ENCODE measurements at regions not wholly inside any gene's neighbourhood (a gene's known extent, or its start where the extent isn't known, plus 50 kb on each side); places are given as distances from the start of the nearest gene placed in this dataset.

GRCh38 chr4:146124023-146124680 is 51.4 kb upstream of the LSM6 start:
- DNase-seq (ENCODE audit: low read depth), result no peak
- no peak for TF ChIP-seq MAX (IDR thresholded peaks at IDR 0.05; ENCODE audit: low read depth, low read length)
- no peak for TF ChIP-seq MYC (IDR thresholded peaks at IDR 0.05; ENCODE audit: low read depth, low read length)
- TF ChIP-seq CTCF (IDR thresholded peaks at IDR 0.05; ENCODE audit: low read depth, low read length), result no peak
- no peak for TF ChIP-seq POLR2A (IDR thresholded peaks at IDR 0.05; ENCODE audit: extremely low read depth, insufficient read length)
- no peak overlapping the region for H3K4me3 ChIP-seq (ENCODE audit: low read depth, low read length)

GRCh38 chr4:146123231-146123630 is 52.3 kb upstream of the LSM6 start:
- no peak overlapping the region for H3K4me3 ChIP-seq (ENCODE audit: low read depth, low read length)
- no peak for TF ChIP-seq MAX (IDR thresholded peaks at IDR 0.05; ENCODE audit: low read depth, low read length)
- no peak for TF ChIP-seq POLR2A (IDR thresholded peaks at IDR 0.05; ENCODE audit: extremely low read depth, insufficient read length)
- no peak for TF ChIP-seq CTCF (IDR thresholded peaks at IDR 0.05; ENCODE audit: low read depth, low read length)
- TF ChIP-seq MYC (IDR thresholded peaks at IDR 0.05; ENCODE audit: low read depth, low read length), result no peak
- DNase-seq (ENCODE audit: low read depth), result no peak

GRCh38 chr4:146122398-146122797 is 53.1 kb upstream of the LSM6 start:
- no peak for TF ChIP-seq POLR2A (IDR thresholded peaks at IDR 0.05; ENCODE audit: extremely low read depth, insufficient read length)
- TF ChIP-seq CTCF (IDR thresholded peaks at IDR 0.05; ENCODE audit: low read depth, low read length), result no peak
- TF ChIP-seq MYC (IDR thresholded peaks at IDR 0.05; ENCODE audit: low read depth, low read length), result no peak
- TF ChIP-seq MAX (IDR thresholded peaks at IDR 0.05; ENCODE audit: low read depth, low read length), result no peak
- H3K4me3 ChIP-seq (ENCODE audit: low read depth, low read length), result no peak overlapping the region
- no peak for DNase-seq (ENCODE audit: low read depth)

DNA sequence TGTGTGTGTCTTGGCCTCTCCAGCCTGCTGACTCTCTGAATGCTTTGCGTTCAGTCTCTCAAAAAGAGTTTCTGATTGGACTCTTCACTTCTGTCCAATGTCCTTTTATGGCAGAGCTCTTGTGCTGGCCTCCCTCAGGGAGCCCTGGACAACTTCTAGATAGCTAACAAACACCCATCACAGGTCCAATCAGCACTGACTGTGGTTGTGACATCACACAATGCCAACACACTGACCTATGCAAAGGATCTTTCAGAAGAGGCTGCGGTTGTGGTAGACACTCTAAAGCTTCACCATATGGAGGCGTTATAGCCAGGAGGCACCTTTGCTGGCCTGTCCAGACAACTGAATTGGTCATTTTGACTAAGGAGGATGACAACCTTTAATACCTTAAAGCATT is 53.8 kb upstream of the LSM6 start:
- no peak overlapping the region for H3K4me3 ChIP-seq (ENCODE audit: low read depth, low read length)
- TF ChIP-seq MYC (IDR thresholded peaks at IDR 0.05; ENCODE audit: low read depth, low read length) (no peak), MAX (IDR thresholded peaks at IDR 0.05; ENCODE audit: low read depth, low read length) (no peak), POLR2A (IDR thresholded peaks at IDR 0.05; ENCODE audit: extremely low read depth, insufficient read length) (no peak), CTCF (IDR thresholded peaks at IDR 0.05; ENCODE audit: low read depth, low read length) (no peak)
- no peak for DNase-seq (ENCODE audit: low read depth)

- DNase-seq (ENCODE audit: low read depth), result no peak
- no peak for TF ChIP-seq POLR2A (IDR thresholded peaks at IDR 0.05; ENCODE audit: extremely low read depth, insufficient read length)
- no peak for TF ChIP-seq CTCF (IDR thresholded peaks at IDR 0.05; ENCODE audit: low read depth, low read length)
- TF ChIP-seq MAX (IDR thresholded peaks at IDR 0.05; ENCODE audit: low read depth, low read length), result no peak
- no peak for TF ChIP-seq MYC (IDR thresholded peaks at IDR 0.05; ENCODE audit: low read depth, low read length)
- H3K4me3 ChIP-seq (ENCODE audit: low read depth, low read length), result no peak overlapping the region
These were observed 55.6 kb upstream of the LSM6 start for GRCh38 chr4:146119845-146120404.

All from NB4 (cell line).